ENCODE measurements at regions not wholly inside any gene's neighbourhood (a gene's known extent, or its start where the extent isn't known, plus 50 kb on each side); places are given as distances from the start of the nearest gene placed in this dataset.

DNA sequence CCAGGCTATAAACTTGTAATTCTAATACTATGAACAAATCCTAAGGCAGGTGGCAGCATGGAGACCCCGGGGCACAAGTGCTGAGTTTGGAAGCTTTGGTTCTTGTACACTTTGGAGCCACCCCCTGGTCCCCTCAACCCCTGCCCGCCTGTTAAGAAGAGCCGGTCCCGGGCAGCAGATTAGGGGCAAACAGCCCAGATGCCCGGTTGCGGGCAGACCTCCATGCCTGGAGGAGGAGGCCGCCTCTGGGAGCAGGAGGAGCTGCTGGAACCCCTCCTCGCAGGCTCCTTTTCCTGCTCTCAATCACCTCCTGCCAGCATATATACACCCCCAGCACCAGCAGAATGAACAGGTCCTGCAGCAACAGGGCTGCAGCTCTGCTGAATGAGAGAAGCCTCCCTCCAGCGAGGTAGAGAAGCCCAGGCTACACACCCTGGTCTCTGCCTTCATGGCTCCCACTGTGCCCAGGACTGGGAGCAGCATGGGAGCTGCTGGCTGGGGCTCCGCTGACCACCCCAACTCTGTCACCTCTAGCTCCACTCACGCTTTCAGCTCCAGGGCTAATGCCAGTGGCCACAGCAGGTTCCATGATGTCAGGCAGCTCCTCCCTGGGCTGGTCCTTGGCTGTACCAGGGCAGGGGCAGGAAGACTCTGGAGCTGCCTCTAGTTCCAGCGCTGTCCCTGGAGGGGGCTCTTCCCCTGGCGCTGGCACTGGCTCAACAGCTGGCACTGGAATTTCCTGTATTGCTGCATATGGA, 1713.5 kb upstream of the ACO1 start:
- no peaks in the 10 kb centered on the region for H3K9me3 ChIP-seq
- intact Hi-C loops (cut with DNase I): no loop called here
- no peaks in the 10 kb centered on the region for H3K4me1 ChIP-seq
- TF ChIP-seq POLR2AphosphoS5 (IDR thresholded peaks at IDR 0.05) (no peak), EP300 (IDR thresholded peaks at IDR 0.05) (no peak), POLR2A (IDR thresholded peaks at IDR 0.05; ENCODE audit: low read depth) (no peak)
- TF ChIP-seq, protein P1, sequence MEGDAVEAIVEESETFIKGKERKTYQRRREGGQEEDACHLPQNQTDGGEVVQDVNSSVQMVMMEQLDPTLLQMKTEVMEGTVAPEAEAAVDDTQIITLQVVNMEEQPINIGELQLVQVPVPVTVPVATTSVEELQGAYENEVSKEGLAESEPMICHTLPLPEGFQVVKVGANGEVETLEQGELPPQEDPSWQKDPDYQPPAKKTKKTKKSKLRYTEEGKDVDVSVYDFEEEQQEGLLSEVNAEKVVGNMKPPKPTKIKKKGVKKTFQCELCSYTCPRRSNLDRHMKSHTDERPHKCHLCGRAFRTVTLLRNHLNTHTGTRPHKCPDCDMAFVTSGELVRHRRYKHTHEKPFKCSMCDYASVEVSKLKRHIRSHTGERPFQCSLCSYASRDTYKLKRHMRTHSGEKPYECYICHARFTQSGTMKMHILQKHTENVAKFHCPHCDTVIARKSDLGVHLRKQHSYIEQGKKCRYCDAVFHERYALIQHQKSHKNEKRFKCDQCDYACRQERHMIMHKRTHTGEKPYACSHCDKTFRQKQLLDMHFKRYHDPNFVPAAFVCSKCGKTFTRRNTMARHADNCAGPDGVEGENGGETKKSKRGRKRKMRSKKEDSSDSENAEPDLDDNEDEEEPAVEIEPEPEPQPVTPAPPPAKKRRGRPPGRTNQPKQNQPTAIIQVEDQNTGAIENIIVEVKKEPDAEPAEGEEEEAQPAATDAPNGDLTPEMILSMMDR (IDR thresholded peaks at IDR 0.05): no peak
- H3K36me3 ChIP-seq: no peaks in the 10 kb centered on the region
- H3K27me3 ChIP-seq: no peaks in the 10 kb centered on the region
- no peak for DNase-seq (ENCODE audit: extremely low spot score)
- 92% methylated on average over 10 of the region's 13 CpGs for WGBS
- H3K27ac ChIP-seq (replicated peaks in 1 of 4): no peak overlapping the region
- no peak overlapping the region for H3K4me3 ChIP-seq

DNA sequence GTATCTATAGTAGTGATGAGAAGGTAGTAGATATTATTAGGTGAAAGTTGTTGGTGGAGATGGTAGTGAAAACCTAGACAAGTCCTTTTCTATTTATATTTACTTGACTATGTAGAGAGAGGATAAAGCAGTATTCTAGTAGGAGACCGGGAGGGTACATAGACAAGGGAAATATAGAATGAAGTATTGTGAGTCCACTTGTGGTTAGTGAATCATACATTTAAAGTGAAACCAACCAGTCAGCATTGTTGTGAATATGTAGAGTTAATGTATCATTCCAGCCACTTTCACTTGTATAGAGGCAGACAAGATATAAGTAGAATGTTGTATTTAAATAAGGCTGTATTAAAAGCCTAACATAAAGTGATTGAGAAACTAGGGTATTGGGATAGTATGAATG, 1711.3 kb upstream of the ACO1 start:
- Histone ChIP-seq H3K36me3 (no peaks in the 10 kb centered on the region), H3K9me3 (no peaks in the 10 kb centered on the region), H3K4me3 (no peak overlapping the region), H3K27me3 (no peaks in the 10 kb centered on the region), H3K27ac (replicated peaks in 1 of 4) (no peak overlapping the region), H3K4me1 (no peaks in the 10 kb centered on the region)
- WGBS: 89% methylated on average over 1 of the region's 1 CpG
- intact Hi-C loops (cut with DNase I): no loop called here
- TF ChIP-seq POLR2A (IDR thresholded peaks at IDR 0.05; ENCODE audit: low read depth) (no peak), POLR2AphosphoS5 (IDR thresholded peaks at IDR 0.05) (no peak), EP300 (IDR thresholded peaks at IDR 0.05) (no peak)
- TF ChIP-seq, protein P1 (IDR thresholded peaks at IDR 0.05): no peak
- no peak for DNase-seq (ENCODE audit: extremely low spot score)

DNA sequence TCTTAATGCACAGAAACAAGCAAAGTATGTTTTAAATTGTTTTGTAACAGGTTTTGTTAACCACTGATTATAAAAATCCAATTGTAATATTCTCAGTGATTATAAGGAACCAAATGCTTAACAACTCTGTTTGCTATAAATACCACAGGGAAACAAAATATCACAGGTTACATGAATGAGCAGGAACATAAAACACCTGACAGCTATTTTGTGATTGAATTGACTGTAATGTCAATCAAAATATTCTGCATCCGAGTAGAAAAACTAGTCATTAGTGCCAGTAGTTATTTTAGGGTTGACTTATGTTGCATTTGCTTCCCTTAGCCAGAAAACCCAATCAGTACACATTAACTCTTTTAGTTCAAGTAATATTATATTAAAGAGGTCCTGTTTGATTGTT, 1707.8 kb upstream of the ACO1 start:
- TF ChIP-seq POLR2A (IDR thresholded peaks at IDR 0.05; ENCODE audit: low read depth) (no peak), EP300 (IDR thresholded peaks at IDR 0.05) (no peak), POLR2AphosphoS5 (IDR thresholded peaks at IDR 0.05) (no peak)
- TF ChIP-seq, protein P1 (IDR thresholded peaks at IDR 0.05): no peak
- Histone ChIP-seq H3K4me3 (no peak overlapping the region), H3K9me3 (peaks cover 0 to 5% (median 0%) of the 10 kb centered on the region in 4 donors), H3K27ac (replicated peaks in 1 of 4) (no peak overlapping the region), H3K27me3 (no peaks in the 10 kb centered on the region), H3K36me3 (no peaks in the 10 kb centered on the region), H3K4me1 (no peaks in the 10 kb centered on the region)
- WGBS: 52% methylated on average over 1 of the region's 1 CpG
- no peak for DNase-seq (ENCODE audit: extremely low spot score)
- intact Hi-C loops (cut with DNase I): no loop called here

DNA sequence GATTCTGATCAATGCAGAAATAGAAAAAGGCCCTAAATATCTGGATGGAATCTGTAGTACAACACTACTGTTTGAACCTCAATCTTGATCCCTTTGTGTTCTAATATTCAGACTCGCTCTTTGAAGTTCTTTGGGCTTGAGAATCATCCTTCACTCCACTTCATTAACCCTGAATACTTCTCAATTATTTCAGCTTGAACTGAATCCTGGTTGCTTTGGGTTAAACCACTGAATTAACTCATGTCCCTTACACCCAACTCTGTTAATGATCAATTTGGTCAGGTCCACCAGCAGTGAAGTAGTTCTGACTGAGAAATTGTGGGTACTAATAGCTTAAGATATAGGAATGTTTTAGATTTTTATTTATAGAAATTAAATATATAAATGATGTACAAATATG, 1707.2 kb upstream of the ACO1 start:
- peaks cover 0 to 5% (median 0%) of the 10 kb centered on the region in 4 donors for H3K9me3 ChIP-seq
- WGBS: 86% methylated on average over 1 of the region's 1 CpG
- H3K4me1 ChIP-seq: no peaks in the 10 kb centered on the region
- no peak overlapping the region for H3K4me3 ChIP-seq
- H3K27me3 ChIP-seq: no peaks in the 10 kb centered on the region
- DNase-seq (ENCODE audit: extremely low spot score): no peak
- no peak overlapping the region for H3K27ac ChIP-seq (replicated peaks in 1 of 4)
- intact Hi-C loops (cut with DNase I): no loop called here
- TF ChIP-seq POLR2A (IDR thresholded peaks at IDR 0.05; ENCODE audit: low read depth) (no peak), POLR2AphosphoS5 (IDR thresholded peaks at IDR 0.05) (no peak), EP300 (IDR thresholded peaks at IDR 0.05) (no peak)
- TF ChIP-seq, protein P1 (IDR thresholded peaks at IDR 0.05): no peak
- H3K36me3 ChIP-seq: no peaks in the 10 kb centered on the region

DNA sequence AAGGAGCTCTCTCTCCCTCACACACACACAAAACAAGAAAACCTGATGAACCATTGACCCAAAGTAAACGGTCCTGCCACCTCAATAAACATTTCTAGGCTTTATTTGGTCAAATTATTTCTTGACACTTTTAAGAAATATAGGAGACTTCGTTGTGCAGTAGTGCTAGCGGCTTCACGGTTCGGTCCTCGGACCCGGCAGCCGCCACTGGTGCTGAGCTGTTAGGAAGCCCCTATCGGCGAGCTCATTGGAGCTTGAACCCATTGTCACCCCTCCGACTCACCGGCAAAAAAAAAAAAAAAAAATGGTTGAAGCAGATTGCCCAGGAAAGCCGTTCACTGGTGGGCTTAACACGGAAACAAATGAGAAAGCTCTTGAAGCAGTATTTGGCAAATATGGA, 1695.6 kb upstream of the ACO1 start:
- no peaks in the 10 kb centered on the region for H3K27me3 ChIP-seq
- DNase-seq (ENCODE audit: extremely low spot score): no peak
- TF ChIP-seq POLR2A (IDR thresholded peaks at IDR 0.05; ENCODE audit: low read depth): no peak
- TF ChIP-seq, protein P1 (IDR thresholded peaks at IDR 0.05): no peak
- no peaks in the 10 kb centered on the region for H3K4me1 ChIP-seq
- intact Hi-C loops (cut with DNase I): no loop called here
- H3K4me3 ChIP-seq: no peak overlapping the region
- no peak overlapping the region for H3K27ac ChIP-seq (replicated peaks in 1 of 4)
- H3K36me3 ChIP-seq: no peaks in the 10 kb centered on the region
- H3K9me3 ChIP-seq: no peaks in the 10 kb centered on the region
- 94% methylated on average over 14 of the region's 14 CpGs for WGBS

All from esophagus muscularis mucosa (tissue), 4 donors.